Cardiac septum (tissue), 1 donor: ENCODE measurements at regions not wholly inside any gene's neighbourhood (a gene's known extent, or its start where the extent isn't known, plus 50 kb on each side); places are given as distances from the start of the nearest gene placed in this dataset.
"Not testable (repeated sequence)": the region's sequence is repeated elsewhere in the genome, so short reads cannot be mapped to it uniquely, and the experiment has no call there.

Experiments
- DNase-seq: peaks from one replicate; pipeline ENCODE4 v3.0.0-alpha.2; 2020; ENCODE audit warnings: low spot score
- intact Hi-C: fragments of 100-400 bp; cut with DNase I; formaldehyde crosslinking; loops from one replicate; pipeline ENCODE4 v1.14.0; 2022
- donor health status: DM: no; HTN: no; CAD: no.

- DNase-seq, result no peak
- intact Hi-C loops, result no loop called here
Observed at GRCh38 chr3:177688152-177688551, 490.9 kb upstream of the TBL1XR1 start.

GRCh38 chr3:177689077-177689476, 491.8 kb upstream of the TBL1XR1 start:
- intact Hi-C loops, result no loop called here
- no peak for DNase-seq

- intact Hi-C loops, result no loop called here
- no peak for DNase-seq
Observed at GRCh38 chr3:177689869-177690268, 492.6 kb upstream of the TBL1XR1 start.

- no peak for DNase-seq
- intact Hi-C loops, result no loop called here
Observed at GRCh38 chr3:177690306-177690705, 493.0 kb upstream of the TBL1XR1 start.

GRCh38 chr3:177692304-177692975, 495.2 kb upstream of the TBL1XR1 start:
- intact Hi-C loops, result no loop called here
- DNase-seq, result no peak

- no peak for DNase-seq
- intact Hi-C loops, result no loop called here
Observed at GRCh38 chr3:177693616-177694264, 496.5 kb upstream of the TBL1XR1 start.

- DNase-seq, result no peak
- intact Hi-C loops, result no loop called here
Observed at GRCh38 chr3:177694316-177694715, 497.0 kb upstream of the TBL1XR1 start.

- intact Hi-C loops, result no loop called here
- DNase-seq, result no peak
Observed at GRCh38 chr3:177694951-177695350, 497.7 kb upstream of the TBL1XR1 start.

GRCh38 chr3:177700117-177700516, 502.8 kb upstream of the TBL1XR1 start:
- intact Hi-C loops, result no loop called here
- no peak for DNase-seq

- intact Hi-C loops, result no loop called here
- DNase-seq, result no peak
Observed at GRCh38 chr3:177703788-177704187, 506.5 kb upstream of the TBL1XR1 start.

GRCh38 chr3:177705976-177706823, 508.9 kb upstream of the TBL1XR1 start:
- no peak for DNase-seq
- intact Hi-C loops, result no loop called here

- DNase-seq, intact Hi-C loops: not testable (repeated sequence)
Observed at GRCh38 chr3:177709470-177709869, 512.2 kb upstream of the TBL1XR1 start.

- intact Hi-C loops, result no loop called here
- DNase-seq, result no peak
Observed at GRCh38 chr3:177710506-177710905, 513.2 kb upstream of the TBL1XR1 start.

- no peak for DNase-seq
- intact Hi-C loops, result no loop called here
Observed at GRCh38 chr3:177711637-177712036, 514.4 kb upstream of the TBL1XR1 start.

- no peak for DNase-seq
- intact Hi-C loops, result no loop called here
Observed at GRCh38 chr3:177713928-177714900, 516.9 kb upstream of the TBL1XR1 start.

- no peak for DNase-seq
- intact Hi-C loops, result no loop called here
Observed at GRCh38 chr3:177714945-177715344, 517.7 kb upstream of the TBL1XR1 start.

- no peak for DNase-seq
- intact Hi-C loops, result no loop called here
Observed at GRCh38 chr3:177715980-177716379, 518.7 kb upstream of the TBL1XR1 start.

GRCh38 chr3:177720927-177721326, 523.6 kb upstream of the TBL1XR1 start:
- intact Hi-C loops, result loop anchor here (10.0 kb wide), 1 partner anchor 666 kb away; no protein-coding TSS in a partner anchor
- DNase-seq, result not testable (repeated sequence)
